Vagina (tissue), 2 donors: ENCODE measurements at regions not wholly inside any gene's neighbourhood (a gene's known extent, or its start where the extent isn't known, plus 50 kb on each side); places are given as distances from the start of the nearest gene placed in this dataset.

Experiments
- POLR2A ChIP-seq, 2 donors: fragments of 450-650 bp; IDR thresholded peaks; one replicate each; pipeline ENCODE4 v1.6.1; 2017; ENCODE audit warnings: antibody characterized with exemption in 2 of 2, mild to moderate bottlenecking in 2 of 2, moderate library complexity in 2 of 2
- POLR2AphosphoS5 ChIP-seq, 2 donors: sonication (generic); formaldehyde crosslinking; IDR thresholded peaks; one replicate each; pipeline ENCODE4 v1.9.0; 2017; ENCODE audit warnings: antibody characterized with exemption in 2 of 2, mild to moderate bottlenecking in 2 of 2, low read depth in 1 of 2; ENCODE audit not compliant: insufficient read depth in 1 of 2

DNA sequence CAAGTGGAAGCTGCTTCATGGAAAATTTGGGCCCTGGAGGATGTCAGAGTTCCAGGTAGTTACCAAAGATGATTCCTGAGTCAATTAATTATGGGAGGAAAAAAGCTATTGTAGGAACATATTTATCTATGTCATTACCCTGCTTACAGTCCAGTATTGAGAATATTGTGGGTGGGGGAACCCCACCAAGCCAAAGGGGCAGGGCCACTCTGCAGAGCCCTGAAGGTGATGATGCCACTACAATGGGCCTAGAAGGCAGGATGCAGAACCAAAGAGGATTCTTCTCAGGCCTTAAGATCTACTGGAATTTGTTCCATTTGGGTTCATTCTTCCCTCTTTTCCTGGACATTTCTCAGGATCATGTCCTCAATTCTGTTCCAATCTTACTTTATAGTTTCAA is 375.2 kb upstream of the MARCKS start:
- no peak for TF ChIP-seq POLR2A (IDR thresholded peaks at IDR 0.05)
- no peak for TF ChIP-seq POLR2AphosphoS5 (IDR thresholded peaks at IDR 0.05; ENCODE audit: insufficient read depth in 1 of 2, low read depth in 1 of 2)
